Activated CD4-positive, alpha-beta memory T cell treated with anti-CD3 and anti-CD28 coated beads for 36 hours (primary cell): ENCODE measurements at regions not wholly inside any gene's neighbourhood (a gene's known extent, or its start where the extent isn't known, plus 50 kb on each side); places are given as distances from the start of the nearest gene placed in this dataset.

Source experiments
- CTCF ChIA-PET: fragments of 350-600 bp; sonication (Branson Sonifier 250); formaldehyde crosslinking; loops from one replicate; lab custom pipeline; 2021; ENCODE audit warnings: antibody characterized with exemption, inconsistent platforms; lab: Charles Lee
- POLR2A ChIA-PET: fragments of 350-600 bp; sonication (Branson Sonifier 250); formaldehyde crosslinking; loops from one replicate; lab custom pipeline; 2021; ENCODE audit warnings: antibody characterized with exemption; lab: Charles Lee
- DNase-seq: peaks from one replicate; pipeline ENCODE4 v3.0.0-alpha.2; 2020
- H3K27ac Mint-ChIP-seq: one replicate; pipeline ENCODE4 v1.8.0; 2021; ENCODE audit warnings: mixed read lengths
- H3K27me3 Mint-ChIP-seq: one replicate; pipeline ENCODE4 v1.8.0; 2021; ENCODE audit warnings: mixed read lengths
- H3K36me3 Mint-ChIP-seq: one replicate; pipeline ENCODE4 v1.8.0; 2021; ENCODE audit warnings: mixed read lengths
- H3K4me1 Mint-ChIP-seq: one replicate; pipeline ENCODE4 v1.8.0; 2021; ENCODE audit warnings: low read depth, mixed read lengths
- H3K4me3 Mint-ChIP-seq: one replicate; pipeline ENCODE4 v1.8.0; 2021; ENCODE audit warnings: mild to moderate bottlenecking, mixed read lengths
- H3K9me3 Mint-ChIP-seq: one replicate; pipeline ENCODE4 v1.8.0; 2021; ENCODE audit warnings: mixed read lengths
- intact Hi-C: fragments of 100-400 bp; cut with micrococcal nuclease; formaldehyde crosslinking; loops from one replicate; pipeline ENCODE4 v1.15.1; 2023

DNA sequence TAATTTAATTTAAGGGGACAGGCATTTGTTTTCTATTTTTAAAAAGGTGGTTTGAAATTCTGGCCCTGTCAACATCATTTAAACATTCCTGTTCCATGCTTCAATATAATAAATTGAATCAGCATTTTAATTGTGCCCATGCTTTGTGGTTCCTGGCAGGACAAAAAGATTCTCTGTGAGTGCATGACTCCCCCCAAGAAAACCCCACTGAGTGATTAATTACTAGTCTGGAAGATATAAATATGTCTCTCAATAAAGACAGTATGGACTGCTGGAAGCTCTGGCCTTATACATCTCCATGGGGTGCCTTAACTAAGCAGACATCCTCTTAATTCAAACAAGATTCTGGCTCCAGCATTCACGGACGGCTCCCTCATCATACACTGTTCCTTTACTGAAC is 95.0 kb upstream of the PSMD7 start:
- no peaks in the 10 kb centered on the region for H3K9me3 Mint-ChIP-seq
- no peaks in the 10 kb centered on the region for H3K4me1 Mint-ChIP-seq
- DNase-seq: no peak
- intact Hi-C loops: no loop called here
- no peak overlapping the region for H3K4me3 Mint-ChIP-seq
- H3K27ac Mint-ChIP-seq: no peak overlapping the region
- peaks cover 4% of the 10 kb centered on the region for H3K27me3 Mint-ChIP-seq
- no peaks in the 10 kb centered on the region for H3K36me3 Mint-ChIP-seq
- ChIA-PET POLR2A (no interaction called here), CTCF (no interaction called here)

DNA sequence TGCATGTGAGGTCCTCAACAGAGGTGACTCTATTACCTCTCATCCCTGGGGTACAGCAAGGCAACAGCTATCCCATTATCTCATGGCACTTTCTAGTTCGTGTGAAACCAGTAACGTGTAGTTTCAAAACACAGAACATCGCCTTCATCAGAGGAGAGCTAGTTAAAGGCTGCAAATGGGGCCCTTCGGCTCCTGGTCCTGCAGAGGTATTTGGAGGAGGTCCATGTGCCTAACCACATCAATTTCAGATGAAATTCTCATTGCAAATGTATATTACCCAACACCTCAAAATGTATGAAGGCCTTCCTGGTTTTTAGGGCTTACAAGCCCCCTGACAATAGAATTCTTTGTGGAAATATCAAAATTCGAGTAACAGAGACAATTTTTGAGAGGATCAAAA is 95.7 kb upstream of the PSMD7 start:
- no peaks in the 10 kb centered on the region for H3K9me3 Mint-ChIP-seq
- no peak overlapping the region for H3K27ac Mint-ChIP-seq
- H3K4me1 Mint-ChIP-seq: no peaks in the 10 kb centered on the region
- intact Hi-C loops: no loop called here
- ChIA-PET CTCF (no interaction called here), POLR2A (no interaction called here)
- peaks cover 8% of the 10 kb centered on the region for H3K27me3 Mint-ChIP-seq
- no peak for DNase-seq
- H3K36me3 Mint-ChIP-seq: no peaks in the 10 kb centered on the region
- H3K4me3 Mint-ChIP-seq: no peak overlapping the region

- Mint-ChIP-seq H3K36me3 (no peaks in the 10 kb centered on the region), H3K9me3 (no peaks in the 10 kb centered on the region), H3K4me3 (no peak overlapping the region), H3K27me3 (peaks cover 11% of the 10 kb centered on the region), H3K27ac (no peak overlapping the region), H3K4me1 (no peaks in the 10 kb centered on the region)
- ChIA-PET CTCF (no interaction called here), POLR2A (no interaction called here)
- no peak for DNase-seq
- intact Hi-C loops: loop anchor here (5.0 kb wide), 1 partner anchor 1723 kb away; no protein-coding TSS in a partner anchor
Measured at GRCh38 chr16:74199842-74200124, 96.8 kb upstream of the PSMD7 start.

- intact Hi-C loops: loop anchor here (5.0 kb wide), 1 partner anchor 1723 kb away; no protein-coding TSS in a partner anchor
- H3K9me3 Mint-ChIP-seq: no peaks in the 10 kb centered on the region
- no peak overlapping the region for H3K4me3 Mint-ChIP-seq
- DNase-seq: no peak
- ChIA-PET CTCF (no interaction called here), POLR2A (no interaction called here)
- H3K36me3 Mint-ChIP-seq: no peaks in the 10 kb centered on the region
- H3K4me1 Mint-ChIP-seq: no peaks in the 10 kb centered on the region
- no peak overlapping the region for H3K27ac Mint-ChIP-seq
- H3K27me3 Mint-ChIP-seq: peaks cover 11% of the 10 kb centered on the region
Measured at GRCh38 chr16:74199066-74199841, 97.4 kb upstream of the PSMD7 start.

DNA sequence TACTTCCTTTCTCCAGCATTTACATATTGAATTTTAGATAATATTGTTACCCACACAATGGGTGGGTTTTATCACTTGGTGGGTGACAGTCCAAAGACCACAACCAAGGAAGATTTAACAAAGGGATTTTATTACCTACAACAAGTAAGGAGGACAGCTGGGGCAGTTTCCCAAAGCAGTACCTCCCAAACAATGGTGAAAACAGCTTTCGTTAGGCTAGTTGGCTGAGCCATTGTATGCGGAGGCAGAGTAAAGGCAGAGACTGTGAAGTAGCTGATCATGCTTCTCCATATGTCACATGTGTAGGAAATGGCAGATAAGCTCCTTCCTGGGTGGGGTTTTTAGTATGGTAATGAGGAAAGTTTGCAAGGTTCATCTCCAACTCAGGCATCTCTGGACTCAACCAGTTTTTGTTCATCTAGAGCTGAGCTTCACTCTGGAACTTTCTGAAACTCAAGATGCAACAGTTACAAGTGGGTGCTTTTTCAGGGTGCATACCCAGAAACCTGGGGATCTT is 104.3 kb upstream of the PSMD7 start:
- H3K27ac Mint-ChIP-seq: no peak overlapping the region
- peaks cover 7% of the 10 kb centered on the region for H3K27me3 Mint-ChIP-seq
- H3K36me3 Mint-ChIP-seq: no peaks in the 10 kb centered on the region
- CTCF ChIA-PET: no interaction called here
- POLR2A ChIA-PET: no interaction called here
- H3K4me3 Mint-ChIP-seq: no peak overlapping the region
- H3K4me1 Mint-ChIP-seq: no peaks in the 10 kb centered on the region
- DNase-seq: no peak
- intact Hi-C loops: no loop called here
- H3K9me3 Mint-ChIP-seq: no peaks in the 10 kb centered on the region

DNA sequence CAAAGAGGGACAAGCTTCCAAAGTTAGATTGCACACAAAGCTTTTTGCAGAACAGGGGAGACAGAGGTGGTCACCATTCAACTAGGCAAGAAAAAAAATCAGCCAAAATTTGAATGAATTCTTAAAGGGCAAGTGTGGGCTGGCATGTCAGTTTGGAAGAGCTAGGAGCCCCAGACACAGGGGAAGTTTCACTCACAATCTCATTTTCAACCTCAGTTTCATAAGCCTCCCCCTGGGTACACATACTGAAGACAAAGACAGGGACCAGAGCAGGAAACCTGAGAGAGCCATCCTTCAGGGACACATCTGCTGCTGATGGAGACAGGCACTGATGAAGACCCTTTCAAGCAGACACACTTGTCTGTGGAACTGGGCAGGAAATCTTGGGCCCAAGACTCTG is 106.3 kb upstream of the PSMD7 start:
- DNase-seq: no peak
- Mint-ChIP-seq H3K4me1 (no peaks in the 10 kb centered on the region), H3K27me3 (peaks cover 5% of the 10 kb centered on the region), H3K27ac (no peak overlapping the region), H3K4me3 (no peak overlapping the region), H3K9me3 (peaks cover 5% of the 10 kb centered on the region), H3K36me3 (no peaks in the 10 kb centered on the region)
- POLR2A ChIA-PET: no interaction called here
- intact Hi-C loops: no loop called here
- CTCF ChIA-PET: no interaction called here

DNA sequence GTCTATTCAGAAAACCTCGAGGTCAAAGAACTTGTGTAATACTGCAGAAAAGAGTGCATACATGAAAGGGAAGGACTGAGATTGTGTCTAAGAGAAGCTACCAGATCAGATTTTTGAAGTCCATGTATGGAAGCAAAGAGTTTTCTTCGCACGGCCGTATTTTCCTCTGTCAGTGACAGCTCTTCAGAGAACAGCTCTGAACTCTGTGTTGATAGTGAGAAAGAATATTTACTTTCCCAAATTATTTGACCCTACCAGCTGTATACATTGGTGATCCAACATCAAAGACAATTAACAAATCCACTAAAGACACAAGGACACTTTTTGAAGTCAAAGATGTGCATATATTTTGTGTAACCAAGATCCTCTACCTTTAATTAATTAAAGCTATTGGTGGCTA is 107.8 kb upstream of the PSMD7 start:
- intact Hi-C loops: no loop called here
- CTCF ChIA-PET: no interaction called here
- H3K27ac Mint-ChIP-seq: no peak overlapping the region

GRCh38 chr16:74186561-74186971 is 110.0 kb upstream of the PSMD7 start:
- Mint-ChIP-seq H3K4me1 (no peaks in the 10 kb centered on the region), H3K36me3 (no peaks in the 10 kb centered on the region), H3K9me3 (peaks cover 8% of the 10 kb centered on the region), H3K27me3 (peaks cover 4% of the 10 kb centered on the region), H3K27ac (no peak overlapping the region), H3K4me3 (no peak overlapping the region)
- POLR2A ChIA-PET: no interaction called here
- CTCF ChIA-PET: no interaction called here
- intact Hi-C loops: no loop called here
- no peak for DNase-seq

More for the DNA sequence above, 107.8 kb upstream of the PSMD7 start:
- H3K4me3 Mint-ChIP-seq: no peak overlapping the region
- H3K4me1 Mint-ChIP-seq: no peaks in the 10 kb centered on the region
- POLR2A ChIA-PET: no interaction called here
- H3K9me3 Mint-ChIP-seq: peaks cover 5% of the 10 kb centered on the region
- no peak for DNase-seq
- H3K36me3 Mint-ChIP-seq: no peaks in the 10 kb centered on the region
- H3K27me3 Mint-ChIP-seq: peaks cover 4% of the 10 kb centered on the region

- Mint-ChIP-seq H3K4me1 (no peaks in the 10 kb centered on the region), H3K27me3 (peaks cover 4% of the 10 kb centered on the region), H3K4me3 (no peak overlapping the region), H3K36me3 (no peaks in the 10 kb centered on the region), H3K27ac (no peak overlapping the region), H3K9me3 (peaks cover 10% of the 10 kb centered on the region)
- CTCF ChIA-PET: no interaction called here
- POLR2A ChIA-PET: interaction anchor here (0.6 kb wide), 1 partner anchor 255 kb away, joined by 3 read pairs; no protein-coding TSS in a partner anchor
- DNase-seq: no peak
- intact Hi-C loops: no loop called here
Measured at GRCh38 chr16:74184839-74185238, 111.8 kb upstream of the PSMD7 start.

DNA sequence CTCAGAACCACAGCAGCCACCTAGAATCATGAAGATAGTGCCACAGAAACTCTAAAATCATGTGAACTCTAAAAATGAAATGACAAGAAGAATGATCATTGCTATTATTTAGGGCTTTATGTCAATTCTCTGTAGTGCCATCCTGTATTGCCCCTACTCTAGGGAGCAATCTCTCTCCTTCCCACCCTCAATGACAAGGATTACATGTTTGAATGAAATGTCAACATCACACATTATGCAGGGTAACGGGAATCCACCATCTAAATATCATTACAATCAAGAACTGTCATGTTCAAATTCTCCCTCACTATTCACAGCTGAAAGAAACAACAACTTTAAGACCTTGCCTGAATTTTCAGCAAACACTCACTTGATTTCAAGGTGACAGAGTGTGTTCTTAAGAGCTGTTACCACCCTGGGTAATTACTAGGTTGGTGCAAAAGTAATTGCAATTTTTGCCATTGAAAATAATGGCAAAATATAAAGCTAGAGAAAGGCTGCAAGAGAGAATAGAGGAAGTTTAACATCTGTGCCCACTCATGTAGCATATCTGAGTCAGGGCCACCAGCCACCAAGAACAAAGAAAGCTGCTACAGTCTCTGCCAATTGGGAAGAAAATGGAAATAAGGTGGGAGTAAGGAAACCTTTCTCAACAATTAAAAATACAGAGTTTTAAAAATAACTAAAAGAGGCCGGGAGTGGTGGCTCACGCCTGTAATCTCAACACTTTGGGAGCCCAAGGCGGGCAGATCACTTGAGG is 112.8 kb upstream of the PSMD7 start:
- peaks cover 4% of the 10 kb centered on the region for H3K27me3 Mint-ChIP-seq
- H3K9me3 Mint-ChIP-seq: peaks cover 10% of the 10 kb centered on the region
- DNase-seq: no peak
- H3K4me1 Mint-ChIP-seq: no peaks in the 10 kb centered on the region
- no peaks in the 10 kb centered on the region for H3K36me3 Mint-ChIP-seq
- no peak overlapping the region for H3K27ac Mint-ChIP-seq
- intact Hi-C loops: no loop called here
- H3K4me3 Mint-ChIP-seq: no peak overlapping the region
- CTCF ChIA-PET: no interaction called here
- POLR2A ChIA-PET: no interaction called here

- POLR2A ChIA-PET: no interaction called here
Measured at GRCh38 chr16:74169687-74170376, 126.8 kb upstream of the PSMD7 start.

DNA sequence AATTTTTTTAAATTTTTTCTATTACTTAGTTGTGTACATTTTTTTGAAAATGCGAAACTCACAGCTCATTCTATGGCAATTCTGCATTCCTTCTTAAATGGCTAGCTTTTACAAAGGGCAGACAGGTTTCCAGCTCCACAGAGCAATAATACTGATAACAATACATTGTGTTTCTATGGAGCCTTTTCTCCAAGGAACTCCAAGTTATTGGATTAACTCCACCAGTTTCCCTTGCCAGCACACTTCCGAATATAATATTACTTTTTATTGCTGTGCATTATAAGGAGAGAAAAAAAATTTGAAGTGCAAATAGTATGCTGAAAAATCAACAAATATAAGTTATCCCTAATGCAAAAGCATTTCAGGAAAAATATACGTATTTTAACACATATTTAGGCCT is 127.5 kb upstream of the PSMD7 start:
- DNase-seq: no peak
- Mint-ChIP-seq H3K4me1 (no peaks in the 10 kb centered on the region), H3K4me3 (no peak overlapping the region), H3K36me3 (no peaks in the 10 kb centered on the region), H3K9me3 (peaks cover 2% of the 10 kb centered on the region), H3K27ac (no peak overlapping the region), H3K27me3 (peaks cover 2% of the 10 kb centered on the region)
- intact Hi-C loops: no loop called here
- CTCF ChIA-PET: no interaction called here
- POLR2A ChIA-PET: no interaction called here

More at GRCh38 chr16:74169687-74170376, 126.8 kb upstream of the PSMD7 start:
- Mint-ChIP-seq H3K36me3 (no peaks in the 10 kb centered on the region), H3K27ac (no peak overlapping the region), H3K4me3 (no peak overlapping the region), H3K4me1 (no peaks in the 10 kb centered on the region), H3K27me3 (peaks cover 2% of the 10 kb centered on the region), H3K9me3 (no peaks in the 10 kb centered on the region)
- no peak for DNase-seq
- intact Hi-C loops: no loop called here
- CTCF ChIA-PET: no interaction called here
